ENCODE measurements at regions not wholly inside any gene's neighbourhood (a gene's known extent, or its start where the extent isn't known, plus 50 kb on each side); places are given as distances from the start of the nearest gene placed in this dataset.

GRCh38 chr1:21361506-21361905, 71.2 kb upstream of the ECE1 start:
- Histone ChIP-seq H3K18ac (ENCODE audit: low read depth, low read length) (no peak overlapping the region), H3K79me1 (ENCODE audit: low read depth in 1 of 2, low read length in 2 of 2) (no peaks in the 10 kb centered on the region), H3K9me3 (ENCODE audit: control insufficient read depth, insufficient read depth, low read length) (no peaks in the 10 kb centered on the region), H3K36me3 (ENCODE audit: control insufficient read depth, insufficient read depth, low read length) (no peaks in the 10 kb centered on the region), H3K27me3 (ENCODE audit: control insufficient read depth, insufficient read depth, low read length) (no peaks in the 10 kb centered on the region), H3K56ac (ENCODE audit: extremely low read depth, insufficient read depth, low read length) (no peak overlapping the region), H3K9me1 (ENCODE audit: insufficient read depth, low read length) (no peaks in the 10 kb centered on the region), H2BK15ac (ENCODE audit: low read depth, low read length) (no peak overlapping the region), H2AK5ac (ENCODE audit: low read depth, low read length) (no peak overlapping the region), H3K4me3 (ENCODE audit: insufficient read depth, low read depth, low read length) (no peak overlapping the region), H4K91ac (ENCODE audit: insufficient read depth, low read depth, low read length) (no peak overlapping the region), H4K20me1 (ENCODE audit: insufficient read depth, low read length) (no peaks in the 10 kb centered on the region), H3K4me2 (ENCODE audit: low read depth, low read length) (no peak overlapping the region), H2BK20ac (ENCODE audit: low read depth, low read length) (no peak overlapping the region), H4K8ac (ENCODE audit: low read depth in 2 of 2, low read length in 2 of 2) (no peak overlapping the region), H3K27ac (ENCODE audit: insufficient read depth, low read length) (no peak overlapping the region), H2BK120ac (ENCODE audit: low read depth, low read length) (no peak overlapping the region), H3K14ac (replicated peaks; ENCODE audit: low read depth, low read length) (no peak overlapping the region), H2AK9ac (replicated peaks; ENCODE audit: low read depth, low read length, poor library complexity) (peak overlapping the region; percentile 35), H2BK5ac (ENCODE audit: low read depth, low read length, poor library complexity, severe bottlenecking) (no peak overlapping the region), H3K23ac (ENCODE audit: low read depth, low read length) (no peak overlapping the region), H3K4ac (ENCODE audit: low read depth, low read length) (no peak overlapping the region), H4K5ac (ENCODE audit: low read depth, low read length) (no peak overlapping the region), H3K4me1 (ENCODE audit: control insufficient read depth, insufficient read depth, low read length) (no peaks in the 10 kb centered on the region; the same call in 1 of the 2 replicates), H3K9ac (ENCODE audit: low read depth, low read length) (no peak overlapping the region), H2AFZ (replicated peaks; ENCODE audit: low read length, poor library complexity) (no peak overlapping the region)
- dilution Hi-C loops (cut with HindIII; ENCODE audit: low sequenced_read_pairs, unreplicated experiment): no loop called here
- ATAC-seq (ENCODE audit: low read depth) (no peak), DNase-seq (no peak)
- ChIA-PET POLR2A (ENCODE audit: unreplicated experiment) (no interaction called here), CTCF (no interaction called here)
- in situ Hi-C loops (cut with MboI; ENCODE audit: low sequenced_read_pairs): loop anchor here (25.0 kb wide), 1 partner anchor 674 kb away; no protein-coding TSS in a partner anchor
- intact Hi-C loops (cut with micrococcal nuclease): no loop called here
- no TSS peak for BruUV-seq (replicated peaks)
- 100% methylated on average over 1 of the region's 5 CpGs; no CpG with 5 or more reads in 1 of the 2 experiments for WGBS, 2 experiments (ENCODE audit: extremely low coverage in 2 of 2, insufficient read length in 1 of 2)
- TF ChIP-seq, protein P1, sequence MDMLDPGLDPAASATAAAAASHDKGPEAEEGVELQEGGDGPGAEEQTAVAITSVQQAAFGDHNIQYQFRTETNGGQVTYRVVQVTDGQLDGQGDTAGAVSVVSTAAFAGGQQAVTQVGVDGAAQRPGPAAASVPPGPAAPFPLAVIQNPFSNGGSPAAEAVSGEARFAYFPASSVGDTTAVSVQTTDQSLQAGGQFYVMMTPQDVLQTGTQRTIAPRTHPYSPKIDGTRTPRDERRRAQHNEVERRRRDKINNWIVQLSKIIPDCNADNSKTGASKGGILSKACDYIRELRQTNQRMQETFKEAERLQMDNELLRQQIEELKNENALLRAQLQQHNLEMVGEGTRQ (IDR thresholded peaks at IDR 0.05; ENCODE audit: low read depth, low read length): no peak
- TF ChIP-seq RCOR1 (IDR thresholded peaks at IDR 0.05; ENCODE audit: insufficient replicate concordance, low read length) (no peak), CEBPB (IDR thresholded peaks at IDR 0.05; ENCODE audit: low read depth, low read length) (no peak), POLR2A (IDR thresholded peaks at IDR 0.05; ENCODE audit: low read depth, low read length) (no peak), BHLHE40 (IDR thresholded peaks at IDR 0.05; ENCODE audit: low read depth, low read length) (no peak), CTCF (conservative IDR thresholded peaks at IDR 0.05; ENCODE audit: low read depth, low read length) (no peak), RFX5 (IDR thresholded peaks at IDR 0.05; ENCODE audit: low read depth, low read length) (no peak), CHD1 (IDR thresholded peaks at IDR 0.05; ENCODE audit: low read depth, low read length) (no peak), MXI1 (IDR thresholded peaks at IDR 0.05; ENCODE audit: borderline replicate concordance, low read depth, low read length) (no peak), FOS (IDR thresholded peaks at IDR 0.05; ENCODE audit: low read depth, low read length) (no peak), MAFK (IDR thresholded peaks at IDR 0.05; ENCODE audit: low read depth, low read length) (no peak), ELK1 (IDR thresholded peaks at IDR 0.05; ENCODE audit: borderline replicate concordance, low read depth, low read length) (no peak), MAZ (IDR thresholded peaks at IDR 0.05; ENCODE audit: borderline replicate concordance, low read depth, low read length) (no peak)

Data from IMR-90 (cell line).